Astrocyte (in vitro differentiated cells and primary cell): ENCODE measurements at regions not wholly inside any gene's neighbourhood (a gene's known extent, or its start where the extent isn't known, plus 50 kb on each side); places are given as distances from the start of the nearest gene placed in this dataset.

Source experiments
- DNase-seq: peaks from one replicate; pipeline ENCODE4 v3.0.0-alpha.2; 2010; ENCODE audit warnings: low read depth
- FAIRE-seq: peaks from 2 replicates; lab custom pipeline; 2011; peaks lifted over from hg19 to GRCh38; lab: Jason Lieb, UNC
- H2AFZ ChIP-seq: 2 replicates; pipeline ENCODE4 v1.6.0; 2012; ENCODE audit warnings: low read depth, low read length, inconsistent platforms
- H3K27ac ChIP-seq: 2 replicates; pipeline ENCODE4 v1.5.1; 2011; ENCODE audit warnings: low read depth, low read length, inconsistent platforms
- H3K27me3 ChIP-seq: 2 replicates; pipeline ENCODE4 v1.6.0; 2011; ENCODE audit warnings: low read length, inconsistent platforms; ENCODE audit not compliant: insufficient read depth
- H3K36me3 ChIP-seq: 2 replicates; pipeline ENCODE4 v1.5.1; 2011; ENCODE audit warnings: low read length, inconsistent platforms; ENCODE audit not compliant: insufficient read depth
- H3K4me1 ChIP-seq: 2 replicates; pipeline ENCODE4 v1.5.1; 2011; ENCODE audit warnings: low read length, inconsistent platforms; ENCODE audit not compliant: insufficient read depth
- H3K4me2 ChIP-seq: 2 replicates; pipeline ENCODE4 v1.6.0; 2012; ENCODE audit warnings: low read length, inconsistent platforms
- H3K4me3 ChIP-seq: 2 replicates; pipeline ENCODE4 v1.5.1; 2011; ENCODE audit warnings: low read depth, mild to moderate bottlenecking, low read length, inconsistent platforms; ENCODE audit not compliant: insufficient read depth
- H3K79me2 ChIP-seq: 2 replicates; pipeline ENCODE4 v1.6.0; 2012; ENCODE audit warnings: mild to moderate bottlenecking, low read length, inconsistent platforms; ENCODE audit not compliant: insufficient read depth
- H3K9ac ChIP-seq: 2 replicates; pipeline ENCODE4 v1.6.0; 2012; ENCODE audit warnings: mild to moderate bottlenecking, low read length, inconsistent platforms
- H3K9me3 ChIP-seq: 2 replicates; pipeline ENCODE4 v1.5.1; 2012; ENCODE audit warnings: low read depth, mild to moderate bottlenecking, low read length, inconsistent platforms; ENCODE audit not compliant: insufficient read depth
- H4K20me1 ChIP-seq: 2 replicates; pipeline ENCODE4 v1.6.0; 2012; ENCODE audit warnings: low read length, inconsistent platforms; ENCODE audit not compliant: insufficient read depth
- H3K27ac Mint-ChIP-seq: one replicate; pipeline ENCODE4 v1.8.0; 2021; ENCODE audit warnings: mild to moderate bottlenecking, mixed read lengths; ENCODE audit not compliant: unreplicated experiment
- H3K27me3 Mint-ChIP-seq: one replicate; pipeline ENCODE4 v1.8.0; 2021; ENCODE audit warnings: low read depth, mixed read lengths; ENCODE audit not compliant: unreplicated experiment
- H3K36me3 Mint-ChIP-seq: one replicate; pipeline ENCODE4 v1.8.0; 2021; ENCODE audit warnings: low read depth, mixed read lengths; ENCODE audit not compliant: unreplicated experiment
- H3K4me1 Mint-ChIP-seq: one replicate; pipeline ENCODE4 v1.8.0; 2021; ENCODE audit warnings: low read depth, mixed read lengths; ENCODE audit not compliant: unreplicated experiment
- H3K4me3 Mint-ChIP-seq: one replicate; pipeline ENCODE4 v1.8.0; 2021; ENCODE audit warnings: mild to moderate bottlenecking, moderate library complexity, mixed read lengths; ENCODE audit not compliant: unreplicated experiment
- H3K9me3 Mint-ChIP-seq: one replicate; pipeline ENCODE4 v1.8.0; 2021; ENCODE audit warnings: mild to moderate bottlenecking, mixed read lengths; ENCODE audit not compliant: unreplicated experiment
- CTCF ChIP-seq: IDR thresholded peaks from 2 replicates; pipeline ENCODE4 v1.5.1; 2011; ENCODE audit warnings: low read depth, mild to moderate bottlenecking, inconsistent platforms, low read length, moderate library complexity; ENCODE audit not compliant: insufficient read depth
- EZH2 ChIP-seq: IDR thresholded peaks from 2 replicates; pipeline ENCODE4 v1.6.1; 2012; ENCODE audit warnings: mild to moderate bottlenecking, low read length, inconsistent platforms; ENCODE audit not compliant: insufficient read depth

- no peaks in the 10 kb centered on the region for H4K20me1 ChIP-seq
- DNase-seq (no peak), FAIRE-seq (no peak)
- no peaks in the 10 kb centered on the region for H3K36me3 Mint-ChIP-seq
- no peaks in the 10 kb centered on the region for H3K9me3 ChIP-seq
- H3K4me1 ChIP-seq: no peaks in the 10 kb centered on the region
- no peak overlapping the region for H3K4me3 Mint-ChIP-seq
- no peak overlapping the region for H3K27ac Mint-ChIP-seq
- no peaks in the 10 kb centered on the region for H3K36me3 ChIP-seq
- H3K4me1 Mint-ChIP-seq: no peaks in the 10 kb centered on the region
- H2AFZ ChIP-seq: no peak overlapping the region
- H3K4me3 ChIP-seq: no peak overlapping the region
- no peaks in the 10 kb centered on the region for H3K79me2 ChIP-seq
- H3K9me3 Mint-ChIP-seq: peaks cover 4% of the 10 kb centered on the region
- no peak overlapping the region for H3K9ac ChIP-seq
- no peaks in the 10 kb centered on the region for H3K27me3 ChIP-seq
- peaks cover 3% of the 10 kb centered on the region for H3K27me3 Mint-ChIP-seq
- H3K4me2 ChIP-seq: no peak overlapping the region
- no peak for TF ChIP-seq CTCF
- no peak for TF ChIP-seq EZH2
- no peak overlapping the region for H3K27ac ChIP-seq
Observed at GRCh38 chr2:83517727-83518368, 941.2 kb downstream of the SUCLG1 start.

GRCh38 chr2:83516503-83516902 is 942.6 kb downstream of the SUCLG1 start:
- no peak overlapping the region for H3K4me3 Mint-ChIP-seq
- no peaks in the 10 kb centered on the region for H3K9me3 ChIP-seq
- no peak overlapping the region for H3K27ac Mint-ChIP-seq
- no peaks in the 10 kb centered on the region for H3K79me2 ChIP-seq
- H3K4me1 Mint-ChIP-seq: no peaks in the 10 kb centered on the region
- H3K36me3 ChIP-seq: no peaks in the 10 kb centered on the region
- FAIRE-seq (no peak), DNase-seq (no peak)
- H3K27me3 Mint-ChIP-seq: peaks cover 3% of the 10 kb centered on the region
- H3K4me1 ChIP-seq: no peaks in the 10 kb centered on the region
- no peak overlapping the region for H3K27ac ChIP-seq
- no peak overlapping the region for H2AFZ ChIP-seq
- peaks cover 4% of the 10 kb centered on the region for H3K9me3 Mint-ChIP-seq
- H4K20me1 ChIP-seq: no peaks in the 10 kb centered on the region
- TF ChIP-seq EZH2 (no peak), CTCF (no peak)
- H3K4me2 ChIP-seq: no peak overlapping the region
- no peak overlapping the region for H3K9ac ChIP-seq
- no peaks in the 10 kb centered on the region for H3K36me3 Mint-ChIP-seq
- H3K27me3 ChIP-seq: no peaks in the 10 kb centered on the region
- H3K4me3 ChIP-seq: no peak overlapping the region

GRCh38 chr2:83487451-83487850 is 971.6 kb downstream of the SUCLG1 start:
- H3K4me1 ChIP-seq: no peaks in the 10 kb centered on the region
- H3K9ac ChIP-seq: no peak overlapping the region
- no peak for DNase-seq
- no peak for FAIRE-seq
- no peaks in the 10 kb centered on the region for H3K9me3 ChIP-seq
- Mint-ChIP-seq H3K27me3 (no peaks in the 10 kb centered on the region), H3K27ac (no peak overlapping the region), H3K9me3 (peaks cover 2% of the 10 kb centered on the region), H3K36me3 (no peaks in the 10 kb centered on the region), H3K4me3 (no peak overlapping the region), H3K4me1 (no peaks in the 10 kb centered on the region)
- no peaks in the 10 kb centered on the region for H3K36me3 ChIP-seq
- TF ChIP-seq CTCF (no peak), EZH2 (no peak)
- no peaks in the 10 kb centered on the region for H3K27me3 ChIP-seq
- H2AFZ ChIP-seq: no peak overlapping the region
- no peak overlapping the region for H3K27ac ChIP-seq
- H3K4me3 ChIP-seq: no peak overlapping the region
- H3K4me2 ChIP-seq: no peak overlapping the region
- H3K79me2 ChIP-seq: no peaks in the 10 kb centered on the region
- no peaks in the 10 kb centered on the region for H4K20me1 ChIP-seq
